Vagina (tissue), 2 donors: ENCODE measurements at regions not wholly inside any gene's neighbourhood (a gene's known extent, or its start where the extent isn't known, plus 50 kb on each side); places are given as distances from the start of the nearest gene placed in this dataset.

Source experiments
- POLR2A ChIP-seq, 2 donors: fragments of 450-650 bp; IDR thresholded peaks; one replicate each; pipeline ENCODE4 v1.6.1; 2017; ENCODE audit warnings: antibody characterized with exemption in 2 of 2, mild to moderate bottlenecking in 2 of 2, moderate library complexity in 2 of 2
- POLR2AphosphoS5 ChIP-seq, 2 donors: sonication (generic); formaldehyde crosslinking; IDR thresholded peaks; one replicate each; pipeline ENCODE4 v1.9.0; 2017; ENCODE audit warnings: antibody characterized with exemption in 2 of 2, mild to moderate bottlenecking in 2 of 2, low read depth in 1 of 2; ENCODE audit not compliant: insufficient read depth in 1 of 2
- TF ChIP-seq, protein P1 (sequence below), 3 experiments: fragments of 450-650 bp in 2 of 3; fragments of 200-600 bp in 1 of 3; sonication (generic) in 1 of 3; IDR thresholded peaks; one replicate each; pipeline ENCODE4 v1.5.1; 2017 to 2019; ENCODE audit warnings: antibody characterized with exemption in 3 of 3, mild to moderate bottlenecking in 2 of 3, moderate library complexity in 2 of 3

- TF ChIP-seq, protein P1, sequence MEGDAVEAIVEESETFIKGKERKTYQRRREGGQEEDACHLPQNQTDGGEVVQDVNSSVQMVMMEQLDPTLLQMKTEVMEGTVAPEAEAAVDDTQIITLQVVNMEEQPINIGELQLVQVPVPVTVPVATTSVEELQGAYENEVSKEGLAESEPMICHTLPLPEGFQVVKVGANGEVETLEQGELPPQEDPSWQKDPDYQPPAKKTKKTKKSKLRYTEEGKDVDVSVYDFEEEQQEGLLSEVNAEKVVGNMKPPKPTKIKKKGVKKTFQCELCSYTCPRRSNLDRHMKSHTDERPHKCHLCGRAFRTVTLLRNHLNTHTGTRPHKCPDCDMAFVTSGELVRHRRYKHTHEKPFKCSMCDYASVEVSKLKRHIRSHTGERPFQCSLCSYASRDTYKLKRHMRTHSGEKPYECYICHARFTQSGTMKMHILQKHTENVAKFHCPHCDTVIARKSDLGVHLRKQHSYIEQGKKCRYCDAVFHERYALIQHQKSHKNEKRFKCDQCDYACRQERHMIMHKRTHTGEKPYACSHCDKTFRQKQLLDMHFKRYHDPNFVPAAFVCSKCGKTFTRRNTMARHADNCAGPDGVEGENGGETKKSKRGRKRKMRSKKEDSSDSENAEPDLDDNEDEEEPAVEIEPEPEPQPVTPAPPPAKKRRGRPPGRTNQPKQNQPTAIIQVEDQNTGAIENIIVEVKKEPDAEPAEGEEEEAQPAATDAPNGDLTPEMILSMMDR (IDR thresholded peaks at IDR 0.05), result no peak
- TF ChIP-seq POLR2AphosphoS5 (IDR thresholded peaks at IDR 0.05; ENCODE audit: insufficient read depth in 1 of 2, low read depth in 1 of 2) (no peak), POLR2A (IDR thresholded peaks at IDR 0.05) (no peak)
Observed at GRCh38 chr4:33886356-33886755, 2358.0 kb downstream of the ARAP2 start.
